HepG2 (cell line): ENCODE measurements at regions not wholly inside any gene's neighbourhood (a gene's known extent, or its start where the extent isn't known, plus 50 kb on each side); places are given as distances from the start of the nearest gene placed in this dataset.
A peak's percentile ranks its signal among the peaks of the same experiment; 100 is the strongest.

ENCODE experiments used
- ATAC-seq: fragments of 200-7000 bp; cut with Tn5 transposase; 3 replicates; pipeline ENCODE4 v1.9.1; 2020; ENCODE audit warnings: mild to moderate bottlenecking, moderate library complexity
- BruUV-seq: library from RNA; stranded (reverse); fragments of 400-500 nt; replicated peaks from 2 replicates; lab custom pipeline; 2021; lab: Mats Ljungman, UMichigan
- CTCF ChIA-PET: fragments of 300-600 bp; formaldehyde crosslinking; extraction: SDS; loops from one replicate; lab custom pipeline; 2021; ENCODE audit warnings: low total read pairs, inconsistent platforms, low intra/inter-chr PET ratio; lab: Yijun Ruan, JAX
- POLR2A ChIA-PET: fragments of 350-600 bp; sonication (Branson Sonifier 250); formaldehyde crosslinking; loops from one replicate; lab custom pipeline; 2020; ENCODE audit warnings: antibody characterized with exemption, inconsistent platforms; lab: Yijun Ruan, JAX
- DNase-seq: peaks from one replicate; pipeline ENCODE4 v3.0.0-alpha.2; 2015; ENCODE audit warnings: low spot score
- FAIRE-seq: peaks from 3 replicates; lab custom pipeline; 2011; peaks lifted over from hg19 to GRCh38; lab: Jason Lieb, UNC
- H2AFZ ChIP-seq: one replicate; pipeline ENCODE4 v1.6.1; 2011; ENCODE audit warnings: low read length, inconsistent platforms
- H3K27ac ChIP-seq: fragments of 300-600 bp; 3 replicates; pipeline ENCODE4 v1.8.0; 2011; ENCODE audit warnings: mixed run types, mild to moderate bottlenecking, mixed read lengths, low read length, inconsistent platforms; ENCODE audit not compliant: insufficient read depth; ENCODE audit errors: extremely low read length
- H3K27me3 ChIP-seq, 2 experiments: fragments of 200-600 bp in 1 of 2; 2 replicates in 1 of 2; 3 replicates in 1 of 2; pipeline versions ENCODE4 v1.6.0 to v1.8.0; 2011; ENCODE audit warnings: low read length in 2 of 2, mild to moderate bottlenecking in 2 of 2, moderate library complexity in 2 of 2, inconsistent platforms in 1 of 2; ENCODE audit not compliant: insufficient read depth in 2 of 2, control insufficient read depth in 1 of 2
- H3K36me3 ChIP-seq, 2 experiments: fragments of 200-600 bp in 1 of 2; replicated peaks in 1 of 2; 2 replicates in 1 of 2; 3 replicates in 1 of 2; pipeline versions ENCODE4 v1.5.1 to v1.8.0; 2011; ENCODE audit warnings: low read length in 2 of 2, inconsistent platforms in 1 of 2; ENCODE audit not compliant: insufficient read depth in 2 of 2, control insufficient read depth in 1 of 2
- H3K4me1 ChIP-seq: 2 replicates; pipeline ENCODE4 v1.5.1; 2012; ENCODE audit warnings: low read length, inconsistent platforms; ENCODE audit not compliant: insufficient read depth
- H3K4me2 ChIP-seq: 2 replicates; pipeline ENCODE4 v1.6.0; 2011; ENCODE audit warnings: low read depth, low read length, inconsistent platforms
- H3K4me3 ChIP-seq, 3 experiments: fragments of 200-600 bp in 1 of 3; sonication (generic), shearing (Covaris generic) in 1 of 3; replicated peaks in 1 of 3; 2 replicates each; pipeline ENCODE4 v1.5.1; 2011 to 2016; ENCODE audit warnings: low read length in 3 of 3, inconsistent platforms in 2 of 3, low read depth in 2 of 3, mild to moderate bottlenecking in 2 of 3, control low read depth in 1 of 3, mixed read lengths in 1 of 3; ENCODE audit not compliant: insufficient read depth in 1 of 3
- H3K79me2 ChIP-seq: one replicate; pipeline ENCODE4 v1.6.1; 2011; ENCODE audit warnings: low read length, inconsistent platforms; ENCODE audit not compliant: insufficient read depth
- H3K9ac ChIP-seq: 2 replicates; pipeline ENCODE4 v1.6.0; 2011; ENCODE audit warnings: mild to moderate bottlenecking, low read depth, low read length, inconsistent platforms; ENCODE audit not compliant: insufficient read depth
- H3K9me3 ChIP-seq: 2 replicates; pipeline ENCODE4 v1.5.1; 2012; ENCODE audit warnings: mild to moderate bottlenecking, low read length
- H4K20me1 ChIP-seq: 2 replicates; pipeline ENCODE4 v1.6.0; 2011; ENCODE audit warnings: inconsistent platforms, mild to moderate bottlenecking, low read length, moderate library complexity; ENCODE audit not compliant: insufficient read depth
- AFF4 ChIP-seq: sonication (generic); formaldehyde crosslinking; IDR thresholded peaks from 2 replicates; pipeline ENCODE4 v1.4.0; 2020; ENCODE audit warnings: missing genetic modification reagents
- CREB1 ChIP-seq, 2 experiments: fragments of 450-650 bp in 1 of 2; IDR thresholded peaks; 2 replicates each; pipeline ENCODE4 v1.6.1; 2016 to 2017; ENCODE audit warnings: control low read depth in 1 of 2, mild to moderate bottlenecking in 1 of 2, missing compliant biosample characterization in 1 of 2, missing genetic modification characterization in 1 of 2
- EHMT2 ChIP-seq: fragments of 200-600 bp; sonication (generic); IDR thresholded peaks from 2 replicates; pipeline ENCODE4 v1.7.0; 2017; ENCODE audit warnings: antibody characterized with exemption, low read depth, low read length, borderline replicate concordance
- JARID2 ChIP-seq: sonication (generic); formaldehyde crosslinking; IDR thresholded peaks from 2 replicates; pipeline ENCODE4 v1.8.1; 2023; ENCODE audit warnings: missing genetic modification reagents, inconsistent platforms; ENCODE audit not compliant: insufficient replicate concordance
- JUN ChIP-seq: sonication (generic); formaldehyde crosslinking; IDR thresholded peaks from 2 replicates; pipeline ENCODE4 v1.4.0; 2020; ENCODE audit warnings: mild to moderate bottlenecking, missing genetic modification reagents
- NCOA2 ChIP-seq: sonication (generic); formaldehyde crosslinking; IDR thresholded peaks from 2 replicates; pipeline ENCODE4 v1.8.0; 2022; ENCODE audit warnings: inconsistent platforms
- RFXANK ChIP-seq: IDR thresholded peaks from 2 replicates; pipeline ENCODE4 v1.6.1; 2016
- SKI ChIP-seq: fragments of 450-650 bp; IDR thresholded peaks from one replicate; pipeline ENCODE4 v1.6.1; 2018; ENCODE audit warnings: mild to moderate bottlenecking; ENCODE audit not compliant: partially characterized antibody
- SOX13 ChIP-seq, 3 experiments: fragments of 450-650 bp in 1 of 3; sonication (generic) in 1 of 3; formaldehyde crosslinking in 1 of 3; IDR thresholded peaks in 2 of 3; conservative IDR thresholded peaks in 1 of 3; 2 replicates each; pipeline versions ENCODE4 v1.5.0 to v1.6.1; 2016 to 2020; ENCODE audit warnings: antibody characterized with exemption in 1 of 3, mild to moderate bottlenecking in 1 of 3, missing compliant biosample characterization in 1 of 3, missing genetic modification reagents in 1 of 3, moderate library complexity in 1 of 3
- TBX2 ChIP-seq: sonication (generic); formaldehyde crosslinking; IDR thresholded peaks from 2 replicates; pipeline ENCODE4 v1.5.0; 2020; ENCODE audit warnings: missing genetic modification reagents, mild to moderate bottlenecking, borderline replicate concordance
- TCF7 ChIP-seq: sonication (generic); IDR thresholded peaks from 2 replicates; pipeline ENCODE4 v1.6.1; 2016; ENCODE audit warnings: antibody characterized with exemption, low read depth
- TCF7L2 ChIP-seq: IDR thresholded peaks from 2 replicates; pipeline ENCODE4 v1.6.1; 2011; ENCODE audit warnings: mild to moderate bottlenecking, low read depth, low read length, moderate library complexity
- ZBTB8A ChIP-seq: sonication (generic); formaldehyde crosslinking; IDR thresholded peaks from 2 replicates; pipeline ENCODE4 v1.4.0; 2020; ENCODE audit warnings: mild to moderate bottlenecking, low read depth, missing genetic modification reagents, borderline replicate concordance
- ZFAT ChIP-seq: sonication (generic); formaldehyde crosslinking; conservative IDR thresholded peaks from 2 replicates; pipeline ENCODE4 v1.8.1; 2023; ENCODE audit warnings: missing genetic modification reagents, inconsistent platforms
- ZNF121 ChIP-seq: sonication (generic); formaldehyde crosslinking; IDR thresholded peaks from 2 replicates; pipeline ENCODE4 v1.5.0; 2020; ENCODE audit warnings: mild to moderate bottlenecking, missing genetic modification reagents
- ZNF574 ChIP-seq: sonication (generic); formaldehyde crosslinking; IDR thresholded peaks from 2 replicates; pipeline ENCODE4 v1.4.0; 2020; ENCODE audit warnings: missing genetic modification reagents
- WGBS: methylation state at CpG from one replicate; pipeline ENCODE4 v1.1.6; 2017; ENCODE audit warnings: low lambda C conversion rate; 5-methylcytosine and 5-hydroxymethylcytosine counted together
- in situ Hi-C: cut with HindIII; loops from 2 replicates; pipeline ENCODE4 v1.10.0; 2017; ENCODE audit warnings: low pct_unique_long_range_greater_than_20kb; ENCODE audit not compliant: extremely low pct_ligation_motif_present
- intact Hi-C: fragments of 100-400 bp; cut with micrococcal nuclease; formaldehyde crosslinking; loops from one replicate; pipeline ENCODE4 v1.10.0; 2022; ENCODE audit not compliant: unreplicated experiment

DNA sequence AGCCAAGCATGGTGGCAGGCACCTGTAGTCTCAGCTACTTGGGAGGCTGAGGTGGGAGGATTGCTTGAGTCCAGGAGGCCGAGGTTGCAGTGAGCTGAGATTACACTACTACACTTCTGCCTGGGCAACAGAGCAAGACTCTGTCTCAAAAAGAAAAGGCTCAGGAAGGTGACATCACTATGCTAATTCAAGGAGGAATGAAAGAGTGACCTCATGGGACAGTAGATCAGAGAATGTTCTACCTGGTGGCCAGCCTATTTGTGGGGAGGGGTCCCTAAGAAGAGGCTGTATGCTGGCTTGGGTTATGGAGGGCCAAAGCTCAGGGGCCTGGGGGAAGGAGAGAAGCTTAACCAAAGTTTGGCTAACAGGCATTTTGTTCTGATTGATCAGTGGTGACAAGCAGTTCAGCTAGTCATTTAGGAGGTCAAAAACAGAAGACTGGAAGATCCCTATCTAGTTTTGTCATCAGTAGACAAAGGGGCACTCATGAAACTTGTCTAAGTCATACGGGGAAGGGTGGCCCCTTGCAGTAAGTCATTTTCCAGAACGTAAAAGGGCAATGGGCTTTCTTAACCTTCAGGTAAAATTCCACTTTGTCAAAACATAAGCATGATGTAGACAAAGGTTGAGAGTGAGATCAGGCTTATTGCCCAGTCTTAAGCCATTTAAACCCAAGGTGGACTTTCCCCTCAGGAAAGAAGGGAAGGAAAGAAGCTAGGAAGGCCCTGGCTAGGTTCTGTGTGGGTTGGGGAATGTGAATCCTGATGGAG lies 60.8 kb upstream of the EEA1 start (continued):
- TF ChIP-seq SOX13 (IDR thresholded peaks at IDR 0.05) (no peak), SOX13 (CRISPR knock-in tag; conservative IDR thresholded peaks at IDR 0.05 in 1 of 2, IDR thresholded peaks at IDR 0.05 in 1 of 2) (peak in 1 of 2 experiments; percentile 55; a peak in 2 of 4 replicates), ZNF121 (CRISPR knock-in tag) (peak; percentile 92), TCF7L2 (no peak), NCOA2 (CRISPR knock-in tag) (0 out of 2 replicates have a peak, but pooled peaks have one; percentile 11), JUN (CRISPR knock-in tag) (0 out of 2 replicates have a peak, but pooled peaks have one; percentile 37), TBX2 (CRISPR knock-in tag) (0 out of 2 replicates have a peak, but pooled peaks have one; percentile 11), EHMT2 (0 out of 2 replicates have a peak, but pooled peaks have one; percentile 28), JARID2 (CRISPR knock-in tag) (no peak)

DNA sequence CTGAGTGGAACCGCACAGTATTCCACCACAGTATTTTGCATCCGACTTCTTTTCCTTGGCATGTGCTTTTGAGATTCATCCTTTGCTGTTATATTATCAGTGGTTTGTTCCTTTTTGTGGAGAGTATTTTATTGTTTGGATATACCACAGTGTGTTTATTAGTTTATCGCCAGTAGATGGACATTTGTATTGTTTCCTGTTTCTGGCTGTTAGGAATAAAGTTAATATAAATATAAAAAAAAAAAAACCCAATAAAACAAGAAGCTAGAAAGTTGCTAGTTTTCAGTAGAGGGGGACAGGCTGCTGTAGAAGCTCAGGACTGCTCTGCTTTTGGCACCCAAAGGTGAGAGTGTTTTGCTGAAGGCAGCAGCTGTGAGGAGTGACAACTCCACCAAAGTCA lies 62.0 kb upstream of the EEA1 start:
- Histone ChIP-seq H3K9ac (no peak overlapping the region), H2AFZ (no peak overlapping the region), H3K4me2 (no peak overlapping the region), H4K20me1 (no peaks in the 10 kb centered on the region), H3K36me3 (no peaks in the 10 kb centered on the region), H3K4me1 (peaks cover 45% of the 10 kb centered on the region), H3K27ac (no peak overlapping the region), H3K27me3 (no peaks in the 10 kb centered on the region), H3K79me2 (no peaks in the 10 kb centered on the region), H3K9me3 (no peaks in the 10 kb centered on the region), H3K4me3 (no peak overlapping the region)
- FAIRE-seq (no peak), ATAC-seq (no peak), DNase-seq (no peak)
- in situ Hi-C loops (loop anchor here (10.0 kb wide), 1 partner anchor 414 kb away; no protein-coding TSS in a partner anchor), intact Hi-C loops (loop anchor here (2.0 kb wide), 1 partner anchor 26 kb away; no protein-coding TSS in a partner anchor)
- BruUV-seq, result no TSS peak
- POLR2A ChIA-PET, result interaction anchor here (1.5 to 4.5 kb wide), 4 partner anchors 25 to 131 kb away, joined by 6 to 35 read pairs (median 13); partner anchors contain the start of gene EEA1
- CTCF ChIA-PET, result no interaction called here
- 98% methylated on average over 3 of the region's 3 CpGs for WGBS
- TF ChIP-seq AFF4 (CRISPR knock-in tag) (no peak), ZBTB8A (CRISPR knock-in tag) (no peak), TCF7 (no peak), CREB1 (IDR thresholded peaks at IDR 0.05) (no peak), CREB1 (CRISPR knock-in tag; IDR thresholded peaks at IDR 0.05) (no peak), ZNF574 (CRISPR knock-in tag) (no peak), RFXANK (CRISPR knock-in tag) (no peak), SKI (no peak), ZFAT (CRISPR knock-in tag) (no peak)
